H9 (cell line): ENCODE measurements at regions not wholly inside any gene's neighbourhood (a gene's known extent, or its start where the extent isn't known, plus 50 kb on each side); places are given as distances from the start of the nearest gene placed in this dataset.

Experiments
- DNase-seq: peaks from one replicate; pipeline ENCODE4 v3.0.0-alpha.2; 2017
- H2AFZ ChIP-seq: one replicate; pipeline ENCODE4 v1.6.1; 2013; ENCODE audit warnings: mild to moderate bottlenecking, low read length, control low read depth, moderate library complexity
- H2AK5ac ChIP-seq: 2 replicates; pipeline ENCODE4 v1.6.1; 2013; ENCODE audit warnings: low read length, control low read depth, mixed read lengths; ENCODE audit not compliant: insufficient read length
- H2BK120ac ChIP-seq: one replicate; pipeline ENCODE4 v1.6.1; 2013; ENCODE audit warnings: low read depth, mild to moderate bottlenecking, low read length, control low read depth, inconsistent platforms; ENCODE audit not compliant: poor library complexity, severe bottlenecking
- H2BK12ac ChIP-seq: 2 replicates; pipeline ENCODE4 v1.6.1; 2013; ENCODE audit warnings: low read length, control low read depth, mixed read lengths, low read depth; ENCODE audit not compliant: insufficient read length
- H2BK15ac ChIP-seq: 2 replicates; pipeline ENCODE4 v1.6.1; 2013; ENCODE audit warnings: low read depth, low read length, control low read depth
- H2BK20ac ChIP-seq: one replicate; pipeline ENCODE4 v1.6.1; 2013; ENCODE audit warnings: low read depth, mild to moderate bottlenecking, low read length, control low read depth, inconsistent platforms; ENCODE audit not compliant: poor library complexity, severe bottlenecking
- H2BK5ac ChIP-seq: 2 replicates; pipeline ENCODE4 v1.6.1; 2013; ENCODE audit warnings: low read length, control low read depth, mixed read lengths; ENCODE audit not compliant: insufficient read length
- H3K14ac ChIP-seq: 2 replicates; pipeline ENCODE4 v1.6.1; 2013; ENCODE audit warnings: low read length, control low read depth; ENCODE audit not compliant: insufficient read depth
- H3K18ac ChIP-seq: 2 replicates; pipeline ENCODE4 v1.6.1; 2013; ENCODE audit warnings: low read depth, mild to moderate bottlenecking, mixed read lengths, low read length, control low read depth; ENCODE audit not compliant: insufficient read length
- H3K23ac ChIP-seq: 2 replicates; pipeline ENCODE4 v1.6.1; 2013; ENCODE audit warnings: low read length, control low read depth, mixed read lengths, low read depth; ENCODE audit not compliant: insufficient read length
- H3K23me2 ChIP-seq: 2 replicates; pipeline ENCODE4 v1.6.1; 2013; ENCODE audit warnings: low read depth, mild to moderate bottlenecking, mixed read lengths, low read length, control low read depth; ENCODE audit not compliant: insufficient read length, poor library complexity, severe bottlenecking
- H3K27ac ChIP-seq: 2 replicates; pipeline ENCODE4 v1.5.1; 2013; ENCODE audit warnings: low read length, control low read depth, mixed read lengths, low read depth; ENCODE audit not compliant: insufficient read length
- H3K27me3 ChIP-seq: 2 replicates; pipeline ENCODE4 v1.6.1; 2013; ENCODE audit warnings: low read length, control low read depth, inconsistent platforms; ENCODE audit not compliant: insufficient read depth
- H3K4ac ChIP-seq: 2 replicates; pipeline ENCODE4 v1.6.1; 2013; ENCODE audit warnings: low read depth, mild to moderate bottlenecking, control low read depth, inconsistent platforms, low read length, moderate library complexity
- H3K4me1 ChIP-seq: 2 replicates; pipeline ENCODE4 v1.6.1; 2013; ENCODE audit warnings: low read length, control low read depth, inconsistent platforms; ENCODE audit not compliant: insufficient read depth
- H3K4me2 ChIP-seq: 2 replicates; pipeline ENCODE4 v1.6.1; 2013; ENCODE audit warnings: low read length, control low read depth, mixed read lengths; ENCODE audit not compliant: insufficient read length, insufficient read depth
- H3K56ac ChIP-seq: 2 replicates; pipeline ENCODE4 v1.6.1; 2013; ENCODE audit warnings: low read depth, mild to moderate bottlenecking, mixed read lengths, low read length, control low read depth; ENCODE audit not compliant: insufficient read length
- H3K79me1 ChIP-seq: 2 replicates; pipeline ENCODE4 v1.6.1; 2013; ENCODE audit warnings: low read depth, mild to moderate bottlenecking, moderate library complexity, low read length, control low read depth, inconsistent platforms; ENCODE audit not compliant: insufficient read depth, poor library complexity, severe bottlenecking
- H3K79me2 ChIP-seq: 2 replicates; pipeline ENCODE4 v1.6.1; 2013; ENCODE audit warnings: low read length, control low read depth, inconsistent platforms; ENCODE audit not compliant: insufficient read depth
- H3K9ac ChIP-seq: 2 replicates; pipeline ENCODE4 v1.6.1; 2013; ENCODE audit warnings: low read length, control low read depth, mixed read lengths; ENCODE audit not compliant: insufficient read length; ENCODE audit errors: extremely low read depth
- H3K9me3 ChIP-seq: one replicate; pipeline ENCODE4 v1.6.1; 2013; ENCODE audit warnings: low read depth, low read length, inconsistent platforms; ENCODE audit not compliant: control insufficient read depth
- H3T11ph ChIP-seq: one replicate; pipeline ENCODE4 v1.6.1; 2013; ENCODE audit warnings: mild to moderate bottlenecking, low read length, control low read depth, inconsistent platforms
- H4K20me1 ChIP-seq: one replicate; pipeline ENCODE4 v1.6.1; 2013; ENCODE audit not compliant: control insufficient read depth, insufficient read length, insufficient read depth
- H4K5ac ChIP-seq: 2 replicates; pipeline ENCODE4 v1.6.1; 2013; ENCODE audit warnings: low read depth, mild to moderate bottlenecking, mixed read lengths, low read length, control low read depth; ENCODE audit not compliant: insufficient read length
- H4K8ac ChIP-seq: replicated peaks from 2 replicates; pipeline ENCODE4 v1.6.1; 2013; ENCODE audit warnings: low read length, control low read depth, mixed read lengths, low read depth; ENCODE audit not compliant: insufficient read length
- H4K91ac ChIP-seq: 2 replicates; pipeline ENCODE4 v1.6.1; 2013; ENCODE audit warnings: low read depth, mild to moderate bottlenecking, moderate library complexity, mixed read lengths, low read length, control low read depth; ENCODE audit not compliant: insufficient read length
- H3K27ac Mint-ChIP-seq, 3 experiments: 2 replicates in 2 of 3; 3 replicates in 1 of 3; pipeline ENCODE4 v1.8.0; 2020 to 2021; ENCODE audit warnings: mixed read lengths in 3 of 3, mild to moderate bottlenecking in 1 of 3, moderate library complexity in 1 of 3
- H3K27me3 Mint-ChIP-seq: 2 replicates; pipeline ENCODE4 v1.8.0; 2021; ENCODE audit warnings: low read depth, mild to moderate bottlenecking, moderate library complexity, mixed read lengths
- H3K36me3 Mint-ChIP-seq, 3 experiments: 2 replicates in 2 of 3; 3 replicates in 1 of 3; pipeline ENCODE4 v1.8.0; 2020 to 2021; ENCODE audit warnings: low read depth in 3 of 3, mixed read lengths in 3 of 3; ENCODE audit not compliant: insufficient read depth in 1 of 3
- H3K4me1 Mint-ChIP-seq, 2 experiments: 2 replicates each; pipeline ENCODE4 v1.8.0; 2020; ENCODE audit warnings: mixed read lengths in 2 of 2
- H3K4me3 Mint-ChIP-seq, 2 experiments: 2 replicates in 1 of 2; 3 replicates in 1 of 2; pipeline ENCODE4 v1.8.0; 2020 to 2021; ENCODE audit warnings: mild to moderate bottlenecking in 2 of 2, mixed read lengths in 2 of 2, moderate library complexity in 1 of 2
- H3K9me3 Mint-ChIP-seq, 2 experiments: 2 replicates in 1 of 2; 3 replicates in 1 of 2; pipeline ENCODE4 v1.8.0; 2020; ENCODE audit warnings: mild to moderate bottlenecking in 2 of 2, mixed read lengths in 2 of 2, moderate library complexity in 1 of 2
- WGBS: extraction: QIAGEN DNeasy Blood & Tissue Kit; methylation state at CpG from one replicate; pipeline ENCODE4 v1.1.7; 2013; ENCODE audit warnings: missing lambda C conversion rate, low lambda C conversion rate, mixed read lengths; ENCODE audit not compliant: insufficient read length; ENCODE audit errors: extremely low coverage; 5-methylcytosine and 5-hydroxymethylcytosine counted together
- TF ChIP-seq, protein P1 (sequence below): fragments of 200-600 bp; sonication (generic); conservative IDR thresholded peaks from 3 replicates; pipeline ENCODE4 v1.8.0; 2021; ENCODE audit warnings: antibody characterized with exemption, mild to moderate bottlenecking

DNA sequence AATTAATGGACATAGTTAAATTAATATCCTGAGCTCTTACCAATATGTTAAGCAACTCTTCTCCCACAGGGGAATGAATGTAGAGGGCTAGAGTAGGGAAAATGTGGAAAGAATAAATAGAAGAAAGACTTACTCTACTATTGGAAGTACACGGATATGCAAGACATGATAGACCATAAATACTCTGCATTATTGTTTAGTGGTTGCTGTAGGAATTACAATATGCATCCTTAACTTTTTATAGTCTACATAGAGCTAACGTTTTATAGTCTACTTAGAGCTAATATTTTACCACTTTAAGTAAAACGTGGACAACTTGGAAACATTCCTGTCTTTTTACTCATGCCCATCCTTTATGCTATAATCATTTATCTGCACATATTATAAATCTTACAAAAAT, 163.8 kb upstream of the GALNT5 start:
- H4K5ac ChIP-seq = no peak overlapping the region
- no peak overlapping the region for H2AK5ac ChIP-seq
- no peaks in the 10 kb centered on the region for H3K23me2 ChIP-seq
- no peak for DNase-seq
- no peak overlapping the region for H3K23ac ChIP-seq
- no CpG with 5 or more reads among the region's 3 CpGs for WGBS
- H2BK15ac ChIP-seq = no peak overlapping the region
- Mint-ChIP-seq H3K4me3 (no peak overlapping the region), H3K27me3 (no peaks in the 10 kb centered on the region), H3K4me1 (no peaks in the 10 kb centered on the region), H3K9me3 (peaks cover 1 to 4% of the 10 kb centered on the region in 2 experiments; a peak in 2 of 5 replicates), H3K27ac (no peak overlapping the region), H3K36me3 (no peaks in the 10 kb centered on the region)
- H3K9me3 ChIP-seq = no peaks in the 10 kb centered on the region
- no peaks in the 10 kb centered on the region for H3K27me3 ChIP-seq
- H3K79me2 ChIP-seq = no peaks in the 10 kb centered on the region
- no peak overlapping the region for H2BK5ac ChIP-seq
- H3T11ph ChIP-seq = no peak overlapping the region
- H2BK20ac ChIP-seq = no peak overlapping the region
- no peak overlapping the region for H3K18ac ChIP-seq
- no peaks in the 10 kb centered on the region for H3K79me1 ChIP-seq
- TF ChIP-seq, protein P1, sequence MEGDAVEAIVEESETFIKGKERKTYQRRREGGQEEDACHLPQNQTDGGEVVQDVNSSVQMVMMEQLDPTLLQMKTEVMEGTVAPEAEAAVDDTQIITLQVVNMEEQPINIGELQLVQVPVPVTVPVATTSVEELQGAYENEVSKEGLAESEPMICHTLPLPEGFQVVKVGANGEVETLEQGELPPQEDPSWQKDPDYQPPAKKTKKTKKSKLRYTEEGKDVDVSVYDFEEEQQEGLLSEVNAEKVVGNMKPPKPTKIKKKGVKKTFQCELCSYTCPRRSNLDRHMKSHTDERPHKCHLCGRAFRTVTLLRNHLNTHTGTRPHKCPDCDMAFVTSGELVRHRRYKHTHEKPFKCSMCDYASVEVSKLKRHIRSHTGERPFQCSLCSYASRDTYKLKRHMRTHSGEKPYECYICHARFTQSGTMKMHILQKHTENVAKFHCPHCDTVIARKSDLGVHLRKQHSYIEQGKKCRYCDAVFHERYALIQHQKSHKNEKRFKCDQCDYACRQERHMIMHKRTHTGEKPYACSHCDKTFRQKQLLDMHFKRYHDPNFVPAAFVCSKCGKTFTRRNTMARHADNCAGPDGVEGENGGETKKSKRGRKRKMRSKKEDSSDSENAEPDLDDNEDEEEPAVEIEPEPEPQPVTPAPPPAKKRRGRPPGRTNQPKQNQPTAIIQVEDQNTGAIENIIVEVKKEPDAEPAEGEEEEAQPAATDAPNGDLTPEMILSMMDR = no peak
- H3K14ac ChIP-seq = no peak overlapping the region
- no peak overlapping the region for H3K4me2 ChIP-seq
- no peak overlapping the region for H3K4ac ChIP-seq
- no peak overlapping the region for H3K56ac ChIP-seq
- no peak overlapping the region for H2BK12ac ChIP-seq
- H4K8ac ChIP-seq = no peak overlapping the region
- H4K91ac ChIP-seq = no peak overlapping the region
- H3K27ac ChIP-seq = no peak overlapping the region
- no peak overlapping the region for H2AFZ ChIP-seq
- H4K20me1 ChIP-seq = no peaks in the 10 kb centered on the region
- H3K4me1 ChIP-seq = no peaks in the 10 kb centered on the region
- no peak overlapping the region for H3K9ac ChIP-seq
- no peak overlapping the region for H2BK120ac ChIP-seq
